ENCODE measurements at regions not wholly inside any gene's neighbourhood (a gene's known extent, or its start where the extent isn't known, plus 50 kb on each side); places are given as distances from the start of the nearest gene placed in this dataset.

- Histone ChIP-seq H3K4me3 (no peak overlapping the region), H3K36me3 (no peaks in the 10 kb centered on the region), H3K9me3 (no peaks in the 10 kb centered on the region), H3K4me1 (no peaks in the 10 kb centered on the region), H3K27me3 (no peaks in the 10 kb centered on the region), H3K27ac (no peak overlapping the region)
- intact Hi-C loops (cut with DNase I; ENCODE audit: low total_unique reads): no loop called here
- TF ChIP-seq POLR2A (IDR thresholded peaks at IDR 0.05) (no peak), CTCF (IDR thresholded peaks at IDR 0.05) (no peak)
- DNase-seq: no peak
Observed at GRCh38 chr17:71757956-71758355, 362.9 kb upstream of the SOX9 start.

GRCh38 chr17:71759422-71760060 lies 361.3 kb upstream of the SOX9 start:
- H3K36me3 ChIP-seq: no peaks in the 10 kb centered on the region
- no peak for DNase-seq
- TF ChIP-seq CTCF (IDR thresholded peaks at IDR 0.05) (no peak), POLR2A (IDR thresholded peaks at IDR 0.05) (no peak)
- intact Hi-C loops (cut with DNase I; ENCODE audit: low total_unique reads): no loop called here
- H3K9me3 ChIP-seq: no peaks in the 10 kb centered on the region
- H3K27ac ChIP-seq: no peak overlapping the region
- H3K4me3 ChIP-seq: no peak overlapping the region
- H3K4me1 ChIP-seq: no peaks in the 10 kb centered on the region
- no peaks in the 10 kb centered on the region for H3K27me3 ChIP-seq

GRCh38 chr17:71760062-71760720 lies 360.6 kb upstream of the SOX9 start:
- Histone ChIP-seq H3K27ac (no peak overlapping the region), H3K4me3 (no peak overlapping the region), H3K4me1 (no peaks in the 10 kb centered on the region), H3K27me3 (no peaks in the 10 kb centered on the region), H3K9me3 (no peaks in the 10 kb centered on the region), H3K36me3 (no peaks in the 10 kb centered on the region)
- intact Hi-C loops (cut with DNase I; ENCODE audit: low total_unique reads): no loop called here
- DNase-seq: no peak
- no peak for TF ChIP-seq POLR2A (IDR thresholded peaks at IDR 0.05)
- TF ChIP-seq CTCF (IDR thresholded peaks at IDR 0.05): no peak

- no peak for DNase-seq
- intact Hi-C loops (cut with DNase I; ENCODE audit: low total_unique reads): no loop called here
- H3K4me3 ChIP-seq: no peak overlapping the region
- H3K9me3 ChIP-seq: no peaks in the 10 kb centered on the region
- no peak overlapping the region for H3K27ac ChIP-seq
- no peaks in the 10 kb centered on the region for H3K36me3 ChIP-seq
- TF ChIP-seq POLR2A (IDR thresholded peaks at IDR 0.05) (no peak), CTCF (IDR thresholded peaks at IDR 0.05) (no peak)
- no peaks in the 10 kb centered on the region for H3K4me1 ChIP-seq
- no peaks in the 10 kb centered on the region for H3K27me3 ChIP-seq
Observed at GRCh38 chr17:71762526-71762925, 358.3 kb upstream of the SOX9 start.

- intact Hi-C loops (cut with DNase I; ENCODE audit: low total_unique reads): no loop called here
- TF ChIP-seq POLR2A (IDR thresholded peaks at IDR 0.05): no peak
- no peak for TF ChIP-seq CTCF (IDR thresholded peaks at IDR 0.05)
- Histone ChIP-seq H3K36me3 (no peaks in the 10 kb centered on the region), H3K4me3 (no peak overlapping the region), H3K4me1 (no peaks in the 10 kb centered on the region), H3K9me3 (no peaks in the 10 kb centered on the region), H3K27me3 (no peaks in the 10 kb centered on the region), H3K27ac (no peak overlapping the region)
- no peak for DNase-seq
Observed at GRCh38 chr17:71764505-71764904, 356.3 kb upstream of the SOX9 start.

Measured in uterus (tissue), 3 donors.